Neural cell (in vitro differentiated cells): ENCODE measurements at regions not wholly inside any gene's neighbourhood (a gene's known extent, or its start where the extent isn't known, plus 50 kb on each side); places are given as distances from the start of the nearest gene placed in this dataset.

Source experiments
- H2AFZ ChIP-seq: fragments of 200-600, 300-800 bp; sonication (generic), shearing (Covaris generic); 2 replicates; pipeline ENCODE4 v1.6.0; 2014; ENCODE audit warnings: low read depth, mild to moderate bottlenecking, antibody characterized with exemption, low read length, moderate library complexity
- H3F3A ChIP-seq: fragments of 200-600 bp; shearing (Covaris generic); 2 replicates; pipeline ENCODE4 v1.6.1; 2016; ENCODE audit warnings: mild to moderate bottlenecking, moderate library complexity, mixed read lengths, antibody characterized with exemption, low read length; ENCODE audit not compliant: insufficient read depth, poor library complexity, severe bottlenecking
- H3K27ac ChIP-seq: fragments of 200-600, 300-800 bp; sonication (generic), shearing (Covaris generic); 2 replicates; pipeline ENCODE4 v1.5.1; 2014; ENCODE audit warnings: mild to moderate bottlenecking, low read length, moderate library complexity
- H3K27me3 ChIP-seq: fragments of 300-800, 200-600 bp; sonication (generic), shearing (Covaris generic); 2 replicates; pipeline ENCODE4 v1.6.0; 2014; ENCODE audit warnings: mild to moderate bottlenecking, low read depth, low read length, moderate library complexity; ENCODE audit not compliant: insufficient read depth
- H3K36me3 ChIP-seq: fragments of 300-800, 200-600 bp; sonication (generic), shearing (Covaris generic); 2 replicates; pipeline ENCODE4 v1.5.1; 2014; ENCODE audit warnings: mild to moderate bottlenecking, antibody characterized with exemption, low read length, moderate library complexity; ENCODE audit not compliant: insufficient read depth
- H3K4me2 ChIP-seq: fragments of 300-800, 200-600 bp; sonication (generic), shearing (Covaris generic); 2 replicates; pipeline ENCODE4 v1.6.0; 2014; ENCODE audit warnings: mild to moderate bottlenecking, low read length
- H3K4me3 ChIP-seq: fragments of 300-800, 200-600 bp; sonication (generic), shearing (Covaris generic); 2 replicates; pipeline ENCODE4 v1.5.1; 2014; ENCODE audit warnings: mild to moderate bottlenecking, low read length, moderate library complexity
- H3K79me2 ChIP-seq: fragments of 200-600 bp; shearing (Covaris generic); replicated peaks from 2 replicates; pipeline ENCODE4 v1.6.0; 2014; ENCODE audit warnings: mild to moderate bottlenecking, low read length, moderate library complexity; ENCODE audit not compliant: insufficient read depth
- H3K9ac ChIP-seq: fragments of 300-800, 200-600 bp; sonication (generic), shearing (Covaris generic); 2 replicates; pipeline ENCODE4 v1.6.1; 2016; ENCODE audit warnings: mild to moderate bottlenecking, low read length, mixed read lengths
- H3K9me2 ChIP-seq: fragments of 200-600 bp; shearing (Covaris generic); 2 replicates; pipeline ENCODE4 v1.6.1; 2016; ENCODE audit warnings: mild to moderate bottlenecking, low read length, mixed read lengths; ENCODE audit not compliant: insufficient read depth
- H3K9me3 ChIP-seq: fragments of 200-600, 300-800 bp; sonication (generic), shearing (Covaris generic); 2 replicates; pipeline ENCODE4 v1.6.1; 2016; ENCODE audit warnings: mild to moderate bottlenecking, mixed run types, low read length, moderate library complexity, mixed read lengths
- H4K20me1 ChIP-seq: fragments of 200-600 bp; shearing (Covaris generic); 2 replicates; pipeline ENCODE4 v1.6.1; 2016; ENCODE audit warnings: mild to moderate bottlenecking, mixed run types; ENCODE audit not compliant: insufficient read depth
- CTCF ChIP-seq: fragments of 450-650 bp; IDR thresholded peaks from 2 replicates; pipeline ENCODE4 v1.5.1; 2014; ENCODE audit warnings: antibody characterized with exemption, mild to moderate bottlenecking, moderate library complexity; ENCODE audit not compliant: poor library complexity, severe bottlenecking
- MXI1 ChIP-seq: fragments of 450-650 bp; conservative IDR thresholded peaks from 2 replicates; pipeline ENCODE4 v1.6.1; 2014; ENCODE audit warnings: antibody characterized with exemption, mild to moderate bottlenecking; ENCODE audit not compliant: poor library complexity, severe bottlenecking
- TAF1 ChIP-seq: IDR thresholded peaks from 2 replicates; pipeline ENCODE4 v1.6.1; 2012; ENCODE audit warnings: low read depth

- no peak overlapping the region for H3K27ac ChIP-seq
- no peaks in the 10 kb centered on the region for H3K27me3 ChIP-seq
- no peaks in the 10 kb centered on the region for H3K9me2 ChIP-seq
- H3K9ac ChIP-seq = no peak overlapping the region
- H3K4me3 ChIP-seq = no peak overlapping the region
- no peaks in the 10 kb centered on the region for H3K79me2 ChIP-seq
- H3K4me2 ChIP-seq = no peak overlapping the region
- TF ChIP-seq MXI1 (no peak), TAF1 (no peak), CTCF (no peak)
- peaks cover 7% of the 10 kb centered on the region for H3K9me3 ChIP-seq
- no peaks in the 10 kb centered on the region for H3F3A ChIP-seq
- no peak overlapping the region for H2AFZ ChIP-seq
- H4K20me1 ChIP-seq = no peaks in the 10 kb centered on the region
- no peaks in the 10 kb centered on the region for H3K36me3 ChIP-seq
These were observed 49.8 kb upstream of the PDZD8 start for GRCh38 chr10:117424883-117425649.
